SK-N-SH (cell line): ENCODE measurements at regions not wholly inside any gene's neighbourhood (a gene's known extent, or its start where the extent isn't known, plus 50 kb on each side); places are given as distances from the start of the nearest gene placed in this dataset.

Source experiments
- CTCF ChIA-PET: fragments of 300-600, 350-600 bp; formaldehyde crosslinking; extraction: SDS; loops from one replicate; lab custom pipeline; 2021; lab: Yijun Ruan, JAX
- POLR2A ChIA-PET: fragments of 350-600 bp; sonication (Branson Sonifier 250); formaldehyde crosslinking; extraction: SDS; loops from one replicate; lab custom pipeline; 2020; ENCODE audit warnings: antibody characterized with exemption, inconsistent platforms; lab: Yijun Ruan, JAX
- DNase-seq: peaks from one replicate; pipeline ENCODE4 v3.0.0; 2012
- H2AFZ ChIP-seq: fragments of 200-600 bp; sonication (generic); 2 replicates; pipeline ENCODE4 v1.8.1; 2016; ENCODE audit warnings: antibody characterized with exemption, mild to moderate bottlenecking, low read depth
- H3F3A ChIP-seq: fragments of 200-600 bp; sonication (generic); replicated peaks from 2 replicates; pipeline ENCODE3; 2016; ENCODE audit warnings: antibody characterized with exemption, mild to moderate bottlenecking; ENCODE audit not compliant: insufficient read depth
- H3K27ac ChIP-seq, 2 experiments: fragments of 200-500 bp in 1 of 2; fragments of 200-600 bp in 1 of 2; sonication (Bioruptor generic) in 1 of 2; sonication (generic), shearing (Covaris generic) in 1 of 2; 2 replicates each; pipeline versions ENCODE4 v1.5.1 to v1.6.1; 2014 to 2016; ENCODE audit warnings: low read depth in 2 of 2, inconsistent platforms in 1 of 2, low read length in 1 of 2, mild to moderate bottlenecking in 1 of 2, mixed read lengths in 1 of 2
- H3K27me3 ChIP-seq: fragments of 200-600 bp; sonication (generic), shearing (Covaris generic); 2 replicates; pipeline ENCODE4 v1.6.1; 2016; ENCODE audit warnings: mixed run types; ENCODE audit not compliant: insufficient read depth
- H3K36me3 ChIP-seq, 2 experiments: fragments of 200-500 bp in 1 of 2; fragments of 200-600 bp in 1 of 2; sonication (Bioruptor generic) in 1 of 2; sonication (generic) in 1 of 2; replicated peaks in 1 of 2; 2 replicates each; pipeline versions ENCODE3 to v1.5.1; 2014 to 2016; ENCODE audit warnings: low read length in 1 of 2, mild to moderate bottlenecking in 1 of 2; ENCODE audit not compliant: insufficient read depth in 2 of 2, control insufficient read depth in 1 of 2
- H3K4me1 ChIP-seq, 2 experiments: fragments of 200-500 bp in 1 of 2; fragments of 200-600 bp in 1 of 2; sonication (Bioruptor generic) in 1 of 2; sonication (generic), shearing (Covaris generic) in 1 of 2; 2 replicates each; pipeline versions ENCODE4 v1.5.1 to v1.6.1; 2014 to 2016; ENCODE audit warnings: low read depth in 1 of 2, low read length in 1 of 2, mixed run types in 1 of 2; ENCODE audit not compliant: insufficient read depth in 2 of 2, control insufficient read depth in 1 of 2
- H3K4me2 ChIP-seq: fragments of 200-600 bp; sonication (generic), shearing (Covaris generic); 2 replicates; pipeline ENCODE4 v1.6.1; 2017; ENCODE audit warnings: mixed run types
- H3K4me3 ChIP-seq, 2 experiments: fragments of 200-500 bp in 1 of 2; fragments of 200-600 bp in 1 of 2; sonication (Bioruptor generic) in 1 of 2; sonication (generic), shearing (Covaris generic) in 1 of 2; 2 replicates each; pipeline versions ENCODE4 v1.5.1 to v1.8.1; 2014 to 2016; ENCODE audit warnings: low read depth in 2 of 2, inconsistent platforms in 1 of 2, low read length in 1 of 2, mild to moderate bottlenecking in 1 of 2, mixed read lengths in 1 of 2, moderate library complexity in 1 of 2
- H3K79me2 ChIP-seq: fragments of 200-600 bp; sonication (generic); 2 replicates; pipeline ENCODE4 v1.8.1; 2017; ENCODE audit warnings: mild to moderate bottlenecking; ENCODE audit not compliant: insufficient read depth
- H3K9ac ChIP-seq: fragments of 200-600 bp; sonication (generic); 2 replicates; pipeline ENCODE4 v1.6.1; 2017; ENCODE audit warnings: mixed run types
- H3K9me2 ChIP-seq: fragments of 200-600 bp; sonication (generic); 2 replicates; pipeline ENCODE4 v1.6.1; 2017; ENCODE audit warnings: mixed run types
- H3K9me3 ChIP-seq: fragments of 200-600 bp; sonication (generic); 2 replicates; pipeline ENCODE4 v1.6.1; 2017; ENCODE audit warnings: mixed run types, mild to moderate bottlenecking, moderate library complexity
- H4K20me1 ChIP-seq: fragments of 200-600 bp; sonication (generic); 2 replicates; pipeline ENCODE4 v1.6.1; 2017; ENCODE audit warnings: mild to moderate bottlenecking, mixed run types; ENCODE audit not compliant: insufficient read depth
- CHD2 ChIP-seq: fragments of 150-350 bp; IDR thresholded peaks from 2 replicates; pipeline ENCODE4 v1.6.1; 2018; ENCODE audit warnings: low read length; ENCODE audit not compliant: partially characterized antibody
- ELF1 ChIP-seq: IDR thresholded peaks from 2 replicates; pipeline ENCODE4 v1.4.0; 2012
- FOXJ3 ChIP-seq: sonication (generic); formaldehyde crosslinking; IDR thresholded peaks from 2 replicates; pipeline ENCODE4 v1.5.1; 2020; ENCODE audit warnings: mild to moderate bottlenecking, missing genetic modification reagents
- GATA2 ChIP-seq: sonication (generic); formaldehyde crosslinking; IDR thresholded peaks from 2 replicates; pipeline ENCODE4 v1.5.0; 2020; ENCODE audit warnings: mild to moderate bottlenecking, missing genetic modification reagents
- MEF2A ChIP-seq: IDR thresholded peaks from 2 replicates; pipeline ENCODE4 v1.4.0; 2012; ENCODE audit warnings: low read depth, borderline replicate concordance
- NRF1 ChIP-seq: IDR thresholded peaks from 2 replicates; pipeline ENCODE4 v1.6.1; 2012; ENCODE audit warnings: low read depth, mild to moderate bottlenecking, low read length
- RAD21 ChIP-seq: IDR thresholded peaks from 2 replicates; pipeline ENCODE4 v1.6.1; 2012; ENCODE audit warnings: mild to moderate bottlenecking, low read length
- REST ChIP-seq: IDR thresholded peaks from 2 replicates; pipeline ENCODE4 v1.6.1; 2012; ENCODE audit warnings: mild to moderate bottlenecking, low read depth, low read length, moderate library complexity
- SIN3A ChIP-seq: IDR thresholded peaks from 2 replicates; pipeline ENCODE4 v1.6.1; 2012; ENCODE audit warnings: low read depth, mild to moderate bottlenecking, low read length, moderate library complexity, borderline replicate concordance
- TAF1 ChIP-seq: IDR thresholded peaks from 2 replicates; pipeline ENCODE4 v1.6.1; 2012; ENCODE audit warnings: low read depth, mild to moderate bottlenecking, low read length, moderate library complexity, borderline replicate concordance
- YY1 ChIP-seq: IDR thresholded peaks from 2 replicates; pipeline ENCODE4 v1.4.0; 2012; ENCODE audit warnings: low read depth, mild to moderate bottlenecking
- WGBS: methylation state at CpG from one replicate; pipeline ENCODE4 v1.1.6; 2017; ENCODE audit warnings: low lambda C conversion rate; 5-methylcytosine and 5-hydroxymethylcytosine counted together
- TF ChIP-seq, protein P1 (sequence below): IDR thresholded peaks from 2 replicates; pipeline ENCODE4; 2012
- TF ChIP-seq, protein P2 (sequence below): fragments of 150-350 bp; IDR thresholded peaks from 2 replicates; pipeline ENCODE4 v1.6.1; 2016; ENCODE audit warnings: mild to moderate bottlenecking, low read depth, low read length
- TF ChIP-seq, protein P3 (sequence below): IDR thresholded peaks from 2 replicates; pipeline ENCODE4 v1.4.0; 2012; ENCODE audit warnings: low read depth, borderline replicate concordance

DNA sequence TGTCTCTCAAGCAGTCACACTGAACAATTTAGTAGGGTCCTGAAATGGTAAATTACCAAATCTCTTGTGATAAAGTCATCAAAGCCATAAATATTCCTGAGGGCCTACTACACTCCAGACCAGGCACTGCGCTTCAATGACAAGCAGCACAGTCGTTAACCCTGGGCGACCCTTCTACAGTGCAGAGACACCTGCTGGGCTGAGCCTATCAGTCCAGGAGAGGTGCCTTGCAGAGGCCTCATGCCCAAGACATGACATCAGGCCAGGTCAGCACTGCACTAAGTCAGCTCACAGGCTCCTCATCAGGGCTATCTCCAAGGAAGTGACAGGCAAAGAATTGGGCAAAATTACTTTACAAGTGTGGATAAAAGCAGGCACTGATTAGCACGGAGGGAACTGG is 166.4 kb upstream of the EPB41L3 start:
- H3K9me3 ChIP-seq: no peaks in the 10 kb centered on the region
- H3F3A ChIP-seq: no peaks in the 10 kb centered on the region
- no peaks in the 10 kb centered on the region for H4K20me1 ChIP-seq
- no peak overlapping the region for H2AFZ ChIP-seq
- no peak overlapping the region for H3K27ac ChIP-seq
- WGBS: 4% methylated on average over 2 of the region's 4 CpGs
- TF ChIP-seq, protein P1, sequence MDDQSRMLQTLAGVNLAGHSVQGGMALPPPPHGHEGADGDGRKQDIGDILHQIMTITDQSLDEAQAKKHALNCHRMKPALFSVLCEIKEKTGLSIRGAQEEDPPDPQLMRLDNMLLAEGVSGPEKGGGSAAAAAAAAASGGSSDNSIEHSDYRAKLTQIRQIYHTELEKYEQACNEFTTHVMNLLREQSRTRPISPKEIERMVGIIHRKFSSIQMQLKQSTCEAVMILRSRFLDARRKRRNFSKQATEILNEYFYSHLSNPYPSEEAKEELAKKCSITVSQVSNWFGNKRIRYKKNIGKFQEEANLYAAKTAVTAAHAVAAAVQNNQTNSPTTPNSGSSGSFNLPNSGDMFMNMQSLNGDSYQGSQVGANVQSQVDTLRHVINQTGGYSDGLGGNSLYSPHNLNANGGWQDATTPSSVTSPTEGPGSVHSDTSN: no peak
- TF ChIP-seq MEF2A: no peak
- H3K79me2 ChIP-seq: no peaks in the 10 kb centered on the region
- H3K4me2 ChIP-seq: no peak overlapping the region
- ChIA-PET POLR2A (no interaction called here), CTCF (no interaction called here)
- no peak overlapping the region for H3K9ac ChIP-seq
- H3K4me1 ChIP-seq: no peaks in the 10 kb centered on the region
- H3K4me3 ChIP-seq: no peak overlapping the region
- H3K27me3 ChIP-seq: no peaks in the 10 kb centered on the region
- H3K36me3 ChIP-seq: no peaks in the 10 kb centered on the region
- no peak for DNase-seq
- no peaks in the 10 kb centered on the region for H3K9me2 ChIP-seq

DNA sequence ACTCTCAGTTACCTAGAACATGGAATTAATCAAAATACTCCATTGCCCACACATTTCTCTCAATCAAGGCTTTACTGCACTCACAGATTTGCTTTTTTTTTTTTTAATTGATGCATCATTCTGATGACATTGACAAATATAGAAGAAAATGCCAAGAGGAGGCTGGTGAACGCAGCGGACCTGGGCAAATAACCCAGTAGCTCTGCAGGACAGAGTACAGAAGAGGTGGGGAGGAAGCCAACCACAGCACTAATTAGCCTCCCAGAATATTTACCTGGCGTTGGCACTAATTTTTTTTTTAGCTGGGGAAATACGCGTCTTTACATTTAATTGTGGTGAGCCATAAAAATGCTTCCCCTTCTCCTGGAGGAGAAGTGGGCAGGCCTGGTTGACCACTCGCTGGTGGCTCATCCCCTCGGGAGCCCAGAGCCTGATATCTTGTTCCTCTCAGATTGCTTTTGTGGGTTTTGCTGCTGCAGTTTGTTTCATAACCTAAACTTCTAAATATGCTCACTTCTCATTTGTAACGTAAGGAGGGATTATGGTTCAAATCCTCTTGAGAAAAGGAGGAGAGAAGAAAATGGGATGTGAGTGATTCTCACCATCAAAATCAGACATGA is 165.8 kb upstream of the EPB41L3 start:
- Histone ChIP-seq H3K27me3 (no peaks in the 10 kb centered on the region), H3F3A (no peaks in the 10 kb centered on the region), H3K79me2 (no peaks in the 10 kb centered on the region), H3K4me2 (no peak overlapping the region), H2AFZ (no peak overlapping the region), H3K9me3 (no peaks in the 10 kb centered on the region), H3K4me1 (no peaks in the 10 kb centered on the region), H3K9me2 (no peaks in the 10 kb centered on the region), H4K20me1 (no peaks in the 10 kb centered on the region), H3K4me3 (no peak overlapping the region), H3K36me3 (no peaks in the 10 kb centered on the region), H3K9ac (no peak overlapping the region), H3K27ac (no peak overlapping the region)
- no peak for DNase-seq
- ChIA-PET CTCF (no interaction called here), POLR2A (interaction anchor here (0.6 kb wide), 1 partner anchor 138 kb away, joined by 3 read pairs; no protein-coding TSS in a partner anchor)
- WGBS: 44% methylated on average over 8 of the region's 8 CpGs
- no peak for TF ChIP-seq TAF1
- no peak for TF ChIP-seq SIN3A

DNA sequence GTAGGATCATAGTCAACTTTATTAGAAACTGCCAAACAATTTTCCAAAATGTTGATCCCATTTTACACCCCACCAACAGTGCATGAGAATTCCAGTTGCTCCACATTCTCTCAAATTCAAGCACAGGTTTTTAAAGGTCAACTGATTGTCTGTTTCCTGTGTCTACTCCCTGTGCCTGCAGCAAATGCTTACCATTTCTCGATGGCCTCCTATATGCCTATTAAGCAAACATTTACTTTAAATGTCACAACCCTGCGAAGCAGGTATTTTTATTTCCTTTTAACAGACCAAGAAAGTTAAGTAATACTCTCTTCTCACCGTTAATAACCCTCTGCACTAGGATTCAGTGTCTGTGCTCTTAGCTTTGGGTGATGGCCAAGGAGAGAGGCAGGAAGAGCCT is 163.8 kb upstream of the EPB41L3 start:
- Histone ChIP-seq H3K4me2 (no peak overlapping the region), H2AFZ (no peak overlapping the region), H3F3A (no peaks in the 10 kb centered on the region), H3K4me1 (no peaks in the 10 kb centered on the region), H3K79me2 (no peaks in the 10 kb centered on the region), H3K9me2 (no peaks in the 10 kb centered on the region), H3K9me3 (no peaks in the 10 kb centered on the region), H3K4me3 (no peak overlapping the region), H3K27ac (no peak overlapping the region), H3K27me3 (no peaks in the 10 kb centered on the region), H3K36me3 (no peaks in the 10 kb centered on the region), H4K20me1 (no peaks in the 10 kb centered on the region), H3K9ac (no peak overlapping the region)
- no peak for DNase-seq
- CTCF ChIA-PET: no interaction called here
- POLR2A ChIA-PET: no interaction called here
- WGBS: 2% methylated on average over 3 of the region's 3 CpGs
- no peak for TF ChIP-seq CHD2
- no peak for TF ChIP-seq MEF2A
- TF ChIP-seq, protein P2, sequence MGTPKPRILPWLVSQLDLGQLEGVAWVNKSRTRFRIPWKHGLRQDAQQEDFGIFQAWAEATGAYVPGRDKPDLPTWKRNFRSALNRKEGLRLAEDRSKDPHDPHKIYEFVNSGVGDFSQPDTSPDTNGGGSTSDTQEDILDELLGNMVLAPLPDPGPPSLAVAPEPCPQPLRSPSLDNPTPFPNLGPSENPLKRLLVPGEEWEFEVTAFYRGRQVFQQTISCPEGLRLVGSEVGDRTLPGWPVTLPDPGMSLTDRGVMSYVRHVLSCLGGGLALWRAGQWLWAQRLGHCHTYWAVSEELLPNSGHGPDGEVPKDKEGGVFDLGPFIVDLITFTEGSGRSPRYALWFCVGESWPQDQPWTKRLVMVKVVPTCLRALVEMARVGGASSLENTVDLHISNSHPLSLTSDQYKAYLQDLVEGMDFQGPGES: no peak
- TF ChIP-seq, protein P3, sequence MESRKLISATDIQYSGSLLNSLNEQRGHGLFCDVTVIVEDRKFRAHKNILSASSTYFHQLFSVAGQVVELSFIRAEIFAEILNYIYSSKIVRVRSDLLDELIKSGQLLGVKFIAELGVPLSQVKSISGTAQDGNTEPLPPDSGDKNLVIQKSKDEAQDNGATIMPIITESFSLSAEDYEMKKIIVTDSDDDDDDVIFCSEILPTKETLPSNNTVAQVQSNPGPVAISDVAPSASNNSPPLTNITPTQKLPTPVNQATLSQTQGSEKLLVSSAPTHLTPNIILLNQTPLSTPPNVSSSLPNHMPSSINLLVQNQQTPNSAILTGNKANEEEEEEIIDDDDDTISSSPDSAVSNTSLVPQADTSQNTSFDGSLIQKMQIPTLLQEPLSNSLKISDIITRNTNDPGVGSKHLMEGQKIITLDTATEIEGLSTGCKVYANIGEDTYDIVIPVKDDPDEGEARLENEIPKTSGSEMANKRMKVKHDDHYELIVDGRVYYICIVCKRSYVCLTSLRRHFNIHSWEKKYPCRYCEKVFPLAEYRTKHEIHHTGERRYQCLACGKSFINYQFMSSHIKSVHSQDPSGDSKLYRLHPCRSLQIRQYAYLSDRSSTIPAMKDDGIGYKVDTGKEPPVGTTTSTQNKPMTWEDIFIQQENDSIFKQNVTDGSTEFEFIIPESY: no peak
- no peak for TF ChIP-seq REST
- TF ChIP-seq GATA2 (CRISPR knock-in tag): no peak
- no peak for TF ChIP-seq NRF1
- no peak for TF ChIP-seq ELF1
- no peak for TF ChIP-seq YY1
- no peak for TF ChIP-seq FOXJ3 (CRISPR knock-in tag)
- no peak for TF ChIP-seq SIN3A
- no peak for TF ChIP-seq RAD21
